GM21786 (cell line): ENCODE measurements at regions not wholly inside any gene's neighbourhood (a gene's known extent, or its start where the extent isn't known, plus 50 kb on each side); places are given as distances from the start of the nearest gene placed in this dataset.
"Not testable (repeated sequence)": the region's sequence is repeated elsewhere in the genome, so short reads cannot be mapped to it uniquely, and the experiment has no call there.

Experiments
- ATAC-seq: cut with Tn5 transposase; IDR thresholded peaks from one replicate; pipeline ENCODE4 v1.9.1; 2021; ENCODE audit not compliant: unreplicated experiment

- ATAC-seq, result not testable (repeated sequence)
These were observed 127.0 kb upstream of the NBPF11 start for GRCh38 chr1:148279002-148279542.

- not testable (repeated sequence) for ATAC-seq
These were observed 125.8 kb upstream of the NBPF11 start for GRCh38 chr1:148277865-148278279.

- ATAC-seq, result not testable (repeated sequence)
These were observed 115.0 kb upstream of the NBPF11 start for GRCh38 chr1:148267066-148267465.

DNA sequence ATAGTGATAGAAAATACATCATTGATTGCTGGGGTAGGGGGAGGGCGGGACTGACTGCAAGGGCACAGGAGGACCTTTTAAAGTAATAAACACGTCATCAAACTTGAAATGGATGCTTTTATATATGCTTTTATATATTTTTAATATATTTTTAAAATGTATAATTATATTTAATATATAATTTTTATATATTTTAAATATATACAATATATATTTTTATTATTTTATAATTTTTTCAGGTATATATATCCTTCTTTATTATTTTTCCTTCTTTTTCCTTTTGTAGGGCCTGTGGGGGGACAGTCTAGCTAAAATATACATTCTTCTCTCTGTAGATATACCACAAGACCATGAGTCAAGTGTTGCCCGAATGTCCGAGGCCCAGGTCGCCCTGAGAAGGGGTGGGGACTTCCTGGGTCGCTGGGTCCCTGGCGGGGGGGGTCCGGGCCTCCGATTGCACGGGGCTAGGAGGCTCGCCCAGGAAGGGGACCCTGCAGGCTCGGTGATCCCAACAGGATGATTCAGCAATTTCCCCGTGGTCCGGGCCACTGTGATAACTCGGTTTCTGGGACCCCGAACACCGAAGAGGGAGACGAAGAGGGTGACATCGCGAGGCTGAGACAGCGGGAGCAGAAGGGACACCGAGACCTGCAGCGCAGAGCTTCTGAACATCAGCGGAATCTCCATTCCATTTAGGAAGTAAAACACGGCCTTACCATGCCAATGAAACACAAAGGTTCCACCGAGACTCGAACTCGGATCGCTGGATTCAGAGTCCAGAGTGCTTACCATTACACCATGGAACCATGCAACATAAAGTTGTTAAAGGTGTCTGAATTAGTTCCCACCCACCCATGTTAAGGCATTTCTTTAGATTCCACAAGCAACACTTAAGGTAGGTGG is 112.5 kb upstream of the NBPF11 start:
- ATAC-seq, result no peak

- no peak for ATAC-seq
These were observed 111.8 kb upstream of the NBPF11 start for GRCh38 chr1:148263906-148264255.

DNA sequence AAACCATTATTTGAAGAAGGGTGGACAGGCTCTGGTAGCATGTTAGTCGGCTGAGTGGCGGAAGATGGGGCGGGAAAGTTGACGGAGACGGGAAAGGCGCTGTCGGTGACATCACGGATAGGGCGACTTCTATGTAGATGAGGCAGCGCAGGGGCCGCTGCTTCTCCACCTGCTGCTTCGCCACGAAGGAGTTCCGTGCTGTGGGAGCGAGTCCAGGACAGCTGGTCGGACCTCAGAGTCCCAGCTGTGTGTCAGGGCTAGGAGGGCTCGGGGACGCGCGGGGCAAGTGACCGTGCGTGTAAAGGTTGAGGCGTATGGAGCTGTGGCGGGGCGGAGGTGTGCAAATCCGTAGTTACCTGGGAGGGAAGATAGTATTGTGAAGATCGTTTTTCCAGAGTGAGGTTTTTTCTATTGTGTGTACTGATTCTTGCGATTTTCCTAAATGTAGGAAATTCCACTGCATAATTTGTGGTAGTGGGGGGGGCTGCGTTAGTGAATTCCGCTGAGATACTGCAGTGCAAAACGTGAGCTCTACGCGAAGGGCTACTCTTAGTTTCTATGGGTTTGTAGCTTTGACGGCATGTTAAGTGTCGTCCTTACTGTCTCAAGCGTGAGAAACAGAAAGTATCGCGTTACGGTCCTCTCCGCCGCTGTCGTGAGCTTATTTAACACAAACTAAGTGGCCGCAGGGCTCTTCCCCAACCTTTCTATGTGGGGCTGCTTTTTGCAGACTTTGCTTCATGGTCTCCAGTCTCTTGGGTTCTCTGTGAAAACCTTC is 111.2 kb upstream of the NBPF11 start:
- ATAC-seq, result no peak

- not testable (repeated sequence) for ATAC-seq
These were observed 109.6 kb upstream of the NBPF11 start for GRCh38 chr1:148261684-148262083.

- ATAC-seq, result not testable (repeated sequence)
These were observed 105.8 kb upstream of the NBPF11 start for GRCh38 chr1:148257886-148258285.

GRCh38 chr1:148254611-148255429 is 102.7 kb upstream of the NBPF11 start:
- not testable (repeated sequence) for ATAC-seq

DNA sequence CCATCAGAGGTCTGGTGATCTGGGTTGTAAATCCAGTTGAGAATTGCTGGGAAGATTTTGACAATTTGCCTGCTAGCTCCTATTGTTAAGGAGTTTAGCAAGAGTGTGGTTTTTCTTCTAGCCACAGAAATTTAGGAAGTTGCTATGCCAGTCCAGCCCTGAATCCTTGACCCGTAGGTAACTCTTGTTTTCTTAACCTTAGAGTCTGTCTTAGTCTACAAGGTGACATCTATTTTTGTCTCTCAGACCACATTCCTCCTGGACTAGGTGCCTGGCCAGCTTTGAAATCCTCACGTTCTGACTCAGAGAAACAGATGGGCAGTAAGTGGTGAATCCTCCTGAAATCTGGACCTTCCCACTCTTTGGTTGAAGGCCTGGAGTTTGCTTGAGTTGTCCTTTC is 101.7 kb upstream of the NBPF11 start:
- not testable (repeated sequence) for ATAC-seq

- ATAC-seq, result not testable (repeated sequence)
These were observed 96.7 kb upstream of the NBPF11 start for GRCh38 chr1:148248798-148249197.

- ATAC-seq, result not testable (repeated sequence)
These were observed 94.3 kb upstream of the NBPF11 start for GRCh38 chr1:148246258-148246861.

GRCh38 chr1:148245843-148246242 is 93.8 kb upstream of the NBPF11 start:
- ATAC-seq, result not testable (repeated sequence)

DNA sequence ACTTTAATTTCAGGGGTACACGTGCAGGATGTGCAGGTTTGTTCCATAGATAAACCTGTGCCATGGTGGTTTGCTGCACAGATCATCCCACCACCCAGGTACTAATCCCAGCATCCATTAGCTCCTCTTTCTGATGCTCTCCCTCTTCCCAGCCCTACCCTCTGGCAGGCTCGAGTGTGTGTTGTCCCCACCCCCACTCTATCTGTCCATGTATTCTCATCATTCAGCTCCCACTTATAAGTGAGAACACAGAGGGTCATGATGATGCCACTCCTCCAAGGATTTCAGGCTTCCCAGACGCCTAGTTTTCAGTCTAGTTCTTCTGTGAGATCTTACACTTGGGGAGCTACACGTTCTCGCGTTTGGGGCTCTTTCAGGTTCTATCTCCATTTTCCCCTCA is 93.4 kb upstream of the NBPF11 start:
- ATAC-seq, result not testable (repeated sequence)

DNA sequence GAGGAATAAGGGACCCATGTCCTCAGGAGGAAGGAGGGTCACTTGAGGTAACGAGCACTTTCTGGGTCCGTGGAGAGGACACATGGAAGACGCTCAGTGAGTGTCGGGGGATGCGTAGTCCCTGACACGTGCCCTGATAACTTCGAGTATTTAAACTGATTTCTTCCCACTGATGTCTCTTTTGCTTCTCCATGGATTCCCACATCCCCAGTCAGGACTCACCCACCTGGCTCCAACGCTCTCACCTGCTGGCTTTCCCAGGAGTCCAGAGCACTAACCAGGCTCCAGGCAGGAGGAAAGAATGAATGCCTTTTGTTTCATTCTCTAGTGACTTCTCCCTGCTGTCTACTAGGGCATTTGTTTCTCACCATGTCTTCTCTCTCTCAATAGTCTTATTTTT is 81.2 kb upstream of the NBPF11 start:
- not testable (repeated sequence) for ATAC-seq

DNA sequence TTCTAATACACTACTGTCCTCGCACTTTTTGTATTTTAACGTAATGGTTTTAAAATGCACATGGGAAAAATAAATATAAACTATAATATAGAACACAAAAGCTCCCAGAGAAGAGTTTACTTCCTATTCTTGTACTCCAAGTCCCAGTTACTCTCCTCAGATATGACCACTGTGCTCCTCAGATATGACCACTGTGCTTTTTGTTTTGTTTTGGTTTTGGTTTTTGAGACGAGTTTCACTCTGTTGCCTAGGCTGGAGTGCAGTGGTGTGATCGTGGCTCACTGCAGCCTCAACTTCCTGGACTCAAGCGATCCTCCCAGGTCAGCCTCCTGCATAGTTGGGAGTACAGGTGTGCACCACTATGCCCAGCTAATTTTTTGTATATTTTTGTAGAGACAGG is 76.8 kb upstream of the NBPF11 start:
- not testable (repeated sequence) for ATAC-seq

DNA sequence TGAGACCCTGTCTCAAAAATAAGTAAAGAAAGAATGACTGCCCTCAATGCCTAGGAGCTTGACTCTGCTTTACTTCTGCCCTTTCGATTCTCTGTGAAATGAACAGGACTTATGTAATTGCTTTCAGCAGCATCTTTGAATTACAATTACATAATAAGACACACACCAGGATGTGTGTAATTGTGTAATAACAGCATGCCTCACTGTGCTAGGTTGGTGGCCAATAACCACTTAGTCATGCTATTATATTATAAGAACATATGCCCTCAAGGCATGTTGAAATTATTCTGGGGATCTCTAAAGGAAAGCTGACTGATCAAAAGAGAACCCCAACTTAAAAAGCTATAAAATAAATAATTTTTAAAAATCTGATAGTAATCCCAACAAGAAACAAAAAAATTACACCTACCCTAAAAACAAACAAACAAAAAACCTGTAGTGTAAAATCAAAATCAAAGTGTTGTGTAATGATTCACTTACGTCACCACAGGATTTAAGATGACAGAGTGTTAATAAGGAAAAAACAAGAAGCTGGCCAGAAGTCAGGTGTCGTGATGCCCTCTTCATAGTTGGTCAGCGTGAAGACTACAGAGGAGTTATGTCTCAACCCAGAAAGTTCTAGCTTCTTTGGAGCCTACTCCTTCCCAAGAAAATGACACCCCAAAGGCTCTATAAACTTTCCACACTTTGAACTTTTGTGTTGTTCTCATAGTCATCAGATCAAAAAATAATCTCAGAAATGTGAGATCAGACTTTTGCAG is 70.5 kb upstream of the NBPF11 start:
- not testable (repeated sequence) for ATAC-seq

- ATAC-seq, result not testable (repeated sequence)
These were observed 69.5 kb upstream of the NBPF11 start for GRCh38 chr1:148221593-148221992.

DNA sequence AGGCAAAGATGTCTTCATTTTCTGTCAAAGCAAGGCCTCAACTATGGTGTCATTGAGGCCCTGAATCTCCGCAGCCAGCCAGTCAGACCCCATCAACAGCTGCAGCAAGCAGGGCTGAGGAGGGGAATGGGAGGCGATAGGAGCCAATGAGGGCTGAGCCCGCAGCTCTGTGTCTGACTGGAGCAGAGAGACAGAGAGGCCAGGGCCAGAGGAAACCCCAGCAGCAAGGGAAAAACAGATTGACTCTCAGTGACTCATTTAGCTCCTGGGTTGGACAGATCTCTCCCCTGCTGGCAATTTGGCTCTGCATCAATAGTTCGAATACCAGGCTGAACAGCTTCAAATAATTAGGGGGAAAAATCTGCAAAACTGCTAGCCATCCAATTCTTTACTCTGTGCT is 67.1 kb upstream of the NBPF11 start:
- ATAC-seq, result not testable (repeated sequence)

GRCh38 chr1:148211191-148211590 is 59.1 kb upstream of the NBPF11 start:
- ATAC-seq, result not testable (repeated sequence)
